HG02973 (cell line): ENCODE measurements at regions not wholly inside any gene's neighbourhood (a gene's known extent, or its start where the extent isn't known, plus 50 kb on each side); places are given as distances from the start of the nearest gene placed in this dataset.

Experiments
- ATAC-seq: cut with Tn5 transposase; IDR thresholded peaks from one replicate; pipeline ENCODE4 v1.9.1; 2021; ENCODE audit warnings: moderate library complexity; ENCODE audit not compliant: unreplicated experiment

DNA sequence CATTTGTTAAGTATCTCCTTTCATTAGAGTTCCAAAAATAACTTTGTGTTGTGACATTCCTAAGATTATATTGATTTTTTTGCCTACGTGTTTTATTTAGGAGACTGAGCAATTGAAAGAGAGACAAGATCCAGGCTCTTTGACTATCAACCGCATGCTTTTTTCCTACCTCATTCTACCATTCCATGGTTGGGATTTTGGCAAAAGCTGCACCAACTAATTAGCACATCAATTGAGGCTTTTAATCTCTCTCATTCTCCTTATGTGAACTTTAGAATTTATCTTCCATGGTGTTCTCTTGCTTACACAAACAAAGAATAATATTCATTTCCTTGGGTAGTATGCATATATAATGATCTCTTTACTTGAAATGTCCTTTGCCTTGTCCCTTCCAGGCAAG lies 338.7 kb upstream of the SMC2 start:
- ATAC-seq: no peak

DNA sequence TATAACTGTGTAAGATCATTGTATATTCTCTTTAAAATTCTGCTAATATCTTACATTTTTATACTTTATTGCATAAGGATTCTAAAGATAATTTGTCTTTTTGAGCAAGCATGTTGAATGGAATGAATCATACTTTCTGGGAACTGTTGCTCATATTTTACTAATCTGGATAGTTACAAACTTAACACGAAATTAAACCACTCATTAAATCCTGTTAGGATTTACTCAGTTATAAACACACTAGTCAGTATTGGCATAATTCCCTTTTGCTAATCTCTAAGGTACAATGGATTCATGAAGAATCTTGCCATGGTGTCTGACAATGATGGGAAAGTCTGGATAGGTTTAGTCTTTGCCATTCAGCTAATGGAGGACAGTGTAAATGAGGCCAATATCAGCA lies 338.1 kb upstream of the SMC2 start:
- ATAC-seq: no peak

GRCh38 chr9:103757062-103757461 lies 337.0 kb upstream of the SMC2 start:
- no peak for ATAC-seq

DNA sequence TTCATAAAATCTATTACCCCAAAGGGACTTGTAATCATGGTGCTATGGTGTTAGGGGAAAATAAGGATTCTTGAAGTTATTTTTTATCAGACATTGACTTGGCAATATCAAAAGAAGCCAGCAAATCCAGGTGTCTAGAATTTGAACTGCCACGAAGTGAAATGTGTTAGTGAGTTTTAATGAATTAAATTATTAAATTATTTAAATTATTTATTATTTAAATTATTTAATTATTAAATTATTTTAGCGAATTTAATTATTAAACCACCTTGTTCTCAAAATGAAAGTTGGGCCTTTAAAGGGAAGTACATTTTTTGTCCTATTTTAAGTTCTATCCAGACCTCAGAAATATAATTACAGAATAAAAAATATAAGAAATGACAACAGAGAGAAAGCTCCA lies 332.6 kb upstream of the SMC2 start:
- ATAC-seq: no peak

DNA sequence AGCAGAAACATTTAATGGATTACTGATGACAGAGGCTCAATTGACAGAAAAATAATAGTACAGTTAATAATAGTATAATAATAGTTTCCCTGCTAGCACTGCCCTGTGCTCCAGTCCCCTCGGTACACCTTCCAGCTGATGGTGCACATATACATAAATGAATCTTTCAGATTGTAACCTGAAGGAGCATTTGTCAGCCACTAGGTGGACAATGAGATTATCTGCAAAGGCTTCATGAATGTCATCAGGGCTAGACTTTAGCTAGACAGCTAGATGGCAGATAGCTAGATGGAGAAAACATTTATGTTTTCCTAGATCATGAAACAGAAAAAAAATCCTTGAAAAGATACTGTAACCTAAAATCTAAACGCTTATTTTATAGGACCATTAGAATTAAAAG lies 304.4 kb upstream of the SMC2 start:
- ATAC-seq: peak; percentile 98

DNA sequence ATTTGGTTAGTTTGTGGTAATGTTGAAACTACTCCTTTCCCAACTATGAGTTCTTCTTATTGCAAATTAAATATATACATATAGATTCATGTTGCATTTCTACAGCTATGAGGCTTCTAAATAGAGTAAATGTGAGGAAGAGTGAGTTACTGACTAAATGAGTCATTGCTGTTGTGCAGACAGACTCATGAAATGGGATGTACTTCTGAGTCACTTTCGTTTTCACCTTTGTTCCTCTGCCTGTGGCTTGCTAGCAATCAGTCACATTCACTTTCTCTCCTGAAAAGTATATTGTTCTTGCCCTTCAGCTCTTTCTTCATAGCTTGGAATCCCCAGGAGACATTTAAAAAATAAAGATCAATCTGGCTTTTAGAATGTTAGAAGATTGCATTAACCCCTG lies 295.5 kb upstream of the SMC2 start:
- ATAC-seq: peak; percentile 100

DNA sequence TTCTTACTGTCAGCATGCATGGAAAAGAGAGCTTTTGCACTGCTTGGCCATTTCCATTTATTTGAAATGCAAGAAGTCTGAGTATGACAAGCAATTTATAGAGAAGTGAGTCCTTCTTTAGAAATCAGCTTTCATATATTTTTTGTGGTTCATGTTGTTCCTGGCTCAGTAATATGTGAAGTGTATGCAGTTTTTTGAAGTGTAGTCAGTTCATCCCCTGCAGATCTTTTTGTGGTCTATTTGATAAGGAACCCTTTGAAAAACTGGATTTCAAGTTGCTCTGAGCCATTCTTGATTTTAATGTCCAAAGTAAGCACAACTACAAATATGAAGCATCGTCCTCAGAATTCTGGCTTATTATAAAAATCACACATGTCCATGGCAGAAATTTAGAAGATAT lies 294.1 kb upstream of the SMC2 start:
- no peak for ATAC-seq

- no peak for ATAC-seq
Observed at GRCh38 chr9:103802068-103802467, 292.0 kb upstream of the SMC2 start.

GRCh38 chr9:103803245-103803644 lies 290.9 kb upstream of the SMC2 start:
- ATAC-seq: no peak

- no peak for ATAC-seq
Observed at GRCh38 chr9:103804077-103804735, 289.9 kb upstream of the SMC2 start.

- no peak for ATAC-seq
Observed at GRCh38 chr9:103809745-103810144, 284.4 kb upstream of the SMC2 start.

GRCh38 chr9:103811462-103811861 lies 282.6 kb upstream of the SMC2 start:
- no peak for ATAC-seq

DNA sequence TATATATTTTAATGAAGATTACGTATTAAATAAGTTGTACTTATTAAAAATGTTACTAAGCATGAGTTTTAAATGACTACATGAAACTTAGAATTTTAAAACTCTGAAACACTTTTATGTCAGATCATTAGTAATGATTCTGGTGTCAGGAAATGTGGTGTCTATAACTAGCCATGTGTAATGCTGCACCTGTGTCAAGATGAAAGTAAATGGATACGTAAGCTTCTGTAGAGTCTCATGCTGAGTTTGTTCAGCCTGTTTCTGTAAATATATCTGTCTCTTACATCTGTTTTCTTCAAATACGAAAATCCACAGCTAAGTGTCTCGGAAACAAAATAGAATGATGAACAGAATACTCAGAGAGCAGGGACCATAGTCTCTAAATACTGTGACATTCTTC lies 278.0 kb upstream of the SMC2 start:
- ATAC-seq: no peak

DNA sequence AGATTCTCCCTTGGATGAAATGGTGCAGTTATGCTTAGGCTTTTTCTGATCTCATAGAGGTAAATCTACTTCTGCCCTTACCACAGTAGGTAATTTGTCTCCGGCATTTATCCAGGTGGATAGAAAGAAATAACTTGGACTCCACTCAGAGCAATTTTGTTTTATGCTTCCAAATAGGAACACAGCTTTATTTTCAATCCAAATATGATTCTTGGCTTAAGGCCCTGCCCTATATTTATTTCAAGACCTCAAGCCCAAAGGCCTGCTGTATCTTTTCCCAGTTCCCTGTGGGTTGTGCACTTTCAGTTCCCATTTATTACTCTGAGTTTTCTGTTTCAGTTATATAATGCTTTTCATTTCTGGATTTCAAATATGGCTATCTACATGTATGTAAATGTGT lies 274.2 kb upstream of the SMC2 start:
- ATAC-seq: no peak

DNA sequence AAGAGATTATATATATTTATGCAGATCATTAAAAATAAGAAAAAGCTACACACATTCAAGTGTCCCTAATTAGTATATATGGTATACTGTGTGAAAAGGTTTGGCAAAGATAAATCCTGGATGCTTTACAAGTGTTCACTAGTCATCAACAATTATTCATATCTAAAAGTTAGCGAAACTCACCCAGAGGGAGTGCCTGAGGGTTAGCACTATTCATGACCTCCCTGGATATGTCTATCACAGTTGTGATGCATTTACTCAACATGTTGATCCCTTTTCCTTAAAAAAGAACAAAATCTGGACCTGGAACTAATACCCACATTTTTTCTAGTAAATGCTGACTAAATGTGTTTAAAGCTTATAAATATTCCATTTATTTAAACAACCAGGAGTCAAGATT lies 273.0 kb upstream of the SMC2 start:
- no peak for ATAC-seq

DNA sequence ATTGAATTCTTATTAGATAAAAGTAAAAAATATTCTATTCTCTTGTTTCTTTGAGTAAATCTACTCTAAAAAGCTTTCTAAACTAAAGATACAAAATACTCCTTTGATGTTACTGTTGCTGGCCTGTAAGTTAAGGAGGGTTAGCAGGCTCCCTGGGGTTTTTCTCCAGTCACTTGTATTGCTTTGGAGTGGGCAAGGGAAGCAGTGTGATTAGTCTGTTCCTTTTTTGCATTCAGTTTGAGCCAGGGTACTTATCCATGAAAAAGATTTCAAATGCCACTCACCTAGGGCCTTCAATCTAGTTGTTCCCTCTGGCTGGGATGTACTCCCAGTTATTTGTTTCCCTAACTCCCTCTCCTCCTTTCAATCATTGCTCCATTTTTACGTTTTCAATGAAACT lies 256.2 kb upstream of the SMC2 start:
- no peak for ATAC-seq

- ATAC-seq: no peak
Observed at GRCh38 chr9:103839197-103839596, 254.9 kb upstream of the SMC2 start.

DNA sequence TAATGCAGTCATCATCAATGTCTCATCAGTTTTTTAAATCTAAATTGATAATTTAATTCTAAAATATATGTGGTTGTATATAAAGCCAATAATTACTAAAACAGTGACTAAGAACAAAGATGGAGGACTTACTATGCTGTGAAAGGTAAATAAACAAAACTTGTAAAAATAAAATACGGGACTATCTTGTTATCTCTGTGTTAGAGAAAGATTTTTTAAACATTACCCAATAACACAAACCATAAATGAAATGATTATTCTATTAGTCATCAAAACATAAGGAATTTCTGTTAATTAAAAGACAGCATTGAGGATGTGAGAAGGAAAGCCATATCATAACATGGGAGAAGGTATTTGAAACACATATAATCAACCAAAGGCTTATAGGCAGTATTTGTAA lies 226.2 kb upstream of the SMC2 start:
- no peak for ATAC-seq

- no peak for ATAC-seq
Observed at GRCh38 chr9:103872811-103873210, 221.3 kb upstream of the SMC2 start.

GRCh38 chr9:103881419-103881818 lies 212.7 kb upstream of the SMC2 start:
- ATAC-seq: no peak

DNA sequence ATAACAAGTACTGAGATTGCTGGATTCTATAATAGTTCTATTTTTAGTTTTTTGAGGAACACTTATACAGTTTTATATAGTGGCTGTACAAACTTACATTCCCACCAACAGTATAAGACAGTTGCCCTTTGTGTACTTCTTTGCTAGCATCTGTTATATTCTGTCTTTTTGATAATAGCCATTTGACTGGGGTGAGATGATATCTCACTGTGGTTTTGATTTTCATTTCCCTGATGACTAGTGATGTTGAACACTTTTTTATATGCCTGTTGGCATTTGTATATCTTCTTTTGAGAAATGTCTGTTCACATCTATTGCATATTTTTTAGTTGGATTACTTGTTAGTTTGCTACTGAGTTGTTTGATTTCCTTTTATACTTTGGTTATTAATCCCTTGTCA lies 204.1 kb upstream of the SMC2 start:
- no peak for ATAC-seq

DNA sequence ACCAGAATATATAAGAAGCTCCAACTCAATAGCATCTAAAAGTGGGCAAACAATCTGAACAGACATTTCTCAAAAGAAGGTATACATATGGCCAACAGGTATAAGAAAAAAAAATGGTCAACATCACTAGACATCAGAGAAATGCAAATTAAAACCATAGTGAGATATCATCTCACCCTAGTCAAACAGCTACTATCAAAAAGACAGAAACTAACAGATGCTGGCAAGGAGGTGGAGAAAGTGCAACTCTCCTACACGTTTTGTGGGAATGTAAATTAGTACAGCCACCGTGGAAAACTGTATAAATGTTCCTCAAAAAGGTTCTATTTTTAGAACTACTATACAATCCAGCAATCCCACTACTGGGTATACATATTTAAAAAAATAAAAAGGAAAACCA lies 199.9 kb upstream of the SMC2 start:
- no peak for ATAC-seq

DNA sequence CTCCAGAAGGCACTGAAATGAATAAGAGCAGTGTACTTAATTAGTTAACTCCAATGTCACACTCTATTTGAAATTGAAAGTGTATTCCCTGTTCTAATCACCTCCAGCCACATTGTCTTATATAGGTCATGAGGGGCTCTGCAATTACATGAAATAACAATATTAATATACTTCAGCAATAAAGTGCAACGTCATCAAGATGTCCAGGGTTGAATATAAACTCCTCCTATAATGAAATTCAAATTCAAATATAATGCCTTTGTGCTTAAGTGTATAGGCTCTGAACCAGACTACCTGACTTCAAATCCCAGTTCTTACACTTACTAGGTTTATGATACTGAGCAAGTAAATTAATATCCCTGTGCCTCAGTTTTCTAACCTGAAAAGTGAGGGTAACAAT lies 195.6 kb upstream of the SMC2 start:
- ATAC-seq: no peak

- no peak for ATAC-seq
Observed at GRCh38 chr9:103899866-103900265, 194.2 kb upstream of the SMC2 start.
